Type B pancreatic cell (in vitro differentiated cells): ENCODE measurements at regions not wholly inside any gene's neighbourhood (a gene's known extent, or its start where the extent isn't known, plus 50 kb on each side); places are given as distances from the start of the nearest gene placed in this dataset.

ENCODE experiments used
- DNase-seq: peaks from one replicate; pipeline ENCODE4 v3.0.0; 2021; ENCODE audit warnings: mixed read lengths; ENCODE audit not compliant: unreplicated experiment; ENCODE audit errors: extremely low spot score
- H3K27ac Mint-ChIP-seq: 2 replicates; pipeline ENCODE4 v1.8.0; 2021; ENCODE audit warnings: mild to moderate bottlenecking, mixed read lengths
- H3K27me3 Mint-ChIP-seq: 2 replicates; pipeline ENCODE4 v1.8.0; 2021; ENCODE audit warnings: mixed read lengths
- H3K36me3 Mint-ChIP-seq: 2 replicates; pipeline ENCODE4 v1.8.0; 2021; ENCODE audit warnings: mixed read lengths
- H3K4me1 Mint-ChIP-seq: one replicate; pipeline ENCODE4 v1.8.0; 2021; ENCODE audit warnings: mixed read lengths; ENCODE audit not compliant: unreplicated experiment
- H3K4me3 Mint-ChIP-seq: 2 replicates; pipeline ENCODE4 v1.8.0; 2021; ENCODE audit warnings: mild to moderate bottlenecking, mixed read lengths
- H3K9me3 Mint-ChIP-seq: 2 replicates; pipeline ENCODE4 v1.8.0; 2021; ENCODE audit warnings: mixed read lengths
- CTCF ChIP-seq: fragments of 200-600 bp; sonication (generic); conservative IDR thresholded peaks from 2 replicates; pipeline ENCODE4 v1.5.0; 2021; ENCODE audit warnings: antibody characterized with exemption, mild to moderate bottlenecking

GRCh38 chr6:144935661-144936060 is 650.5 kb downstream of the UTRN start:
- no peak for DNase-seq
- TF ChIP-seq CTCF = no peak
- no peaks in the 10 kb centered on the region for H3K4me1 Mint-ChIP-seq
- H3K4me3 Mint-ChIP-seq = no peak overlapping the region
- no peaks in the 10 kb centered on the region for H3K27me3 Mint-ChIP-seq
- H3K36me3 Mint-ChIP-seq = no peaks in the 10 kb centered on the region
- H3K27ac Mint-ChIP-seq = no peak overlapping the region
- H3K9me3 Mint-ChIP-seq = no peaks in the 10 kb centered on the region

GRCh38 chr6:144936764-144937163 is 651.6 kb downstream of the UTRN start:
- H3K9me3 Mint-ChIP-seq = no peaks in the 10 kb centered on the region
- H3K27ac Mint-ChIP-seq = no peak overlapping the region
- H3K36me3 Mint-ChIP-seq = no peaks in the 10 kb centered on the region
- no peaks in the 10 kb centered on the region for H3K27me3 Mint-ChIP-seq
- no peak for TF ChIP-seq CTCF
- DNase-seq = no peak
- no peak overlapping the region for H3K4me3 Mint-ChIP-seq
- no peaks in the 10 kb centered on the region for H3K4me1 Mint-ChIP-seq

DNA sequence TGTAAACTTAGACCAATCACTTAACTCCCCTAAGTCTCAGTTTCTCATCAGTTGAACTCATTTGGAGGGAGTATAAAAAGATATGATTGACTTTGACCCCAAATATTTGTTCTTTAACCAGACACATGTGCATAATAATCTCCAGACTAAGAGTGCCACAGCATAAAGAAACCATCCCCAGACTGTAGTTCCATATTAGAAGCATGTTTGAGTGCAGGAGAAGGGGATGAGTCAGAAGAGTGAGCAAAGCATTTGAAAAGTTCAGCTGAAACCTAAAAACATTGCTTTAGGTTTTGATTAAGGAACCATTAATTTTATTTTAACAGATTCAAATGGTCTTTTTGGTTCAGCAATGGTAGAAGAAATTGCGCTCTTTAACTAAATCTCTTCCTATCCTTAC is 654.8 kb downstream of the UTRN start:
- no peak overlapping the region for H3K4me3 Mint-ChIP-seq
- no peak overlapping the region for H3K27ac Mint-ChIP-seq
- H3K27me3 Mint-ChIP-seq = no peaks in the 10 kb centered on the region
- TF ChIP-seq CTCF = no peak
- DNase-seq = no peak
- H3K9me3 Mint-ChIP-seq = no peaks in the 10 kb centered on the region
- no peaks in the 10 kb centered on the region for H3K36me3 Mint-ChIP-seq
- H3K4me1 Mint-ChIP-seq = no peaks in the 10 kb centered on the region

- Mint-ChIP-seq H3K36me3 (no peaks in the 10 kb centered on the region), H3K4me3 (no peak overlapping the region), H3K27ac (no peak overlapping the region), H3K9me3 (no peaks in the 10 kb centered on the region), H3K27me3 (no peaks in the 10 kb centered on the region), H3K4me1 (no peaks in the 10 kb centered on the region)
- no peak for DNase-seq
- no peak for TF ChIP-seq CTCF
Observed at GRCh38 chr6:144944106-144944505, 659.0 kb downstream of the UTRN start.

GRCh38 chr6:144947398-144947976 is 662.4 kb downstream of the UTRN start:
- TF ChIP-seq CTCF = no peak
- Mint-ChIP-seq H3K4me1 (no peaks in the 10 kb centered on the region), H3K27me3 (no peaks in the 10 kb centered on the region)

More at GRCh38 chr6:144947398-144947976, 662.4 kb downstream of the UTRN start:
- Mint-ChIP-seq H3K4me3 (no peak overlapping the region), H3K36me3 (no peaks in the 10 kb centered on the region), H3K9me3 (no peaks in the 10 kb centered on the region), H3K27ac (no peak overlapping the region)
- DNase-seq = no peak
